ENCODE measurements at regions not wholly inside any gene's neighbourhood (a gene's known extent, or its start where the extent isn't known, plus 50 kb on each side); places are given as distances from the start of the nearest gene placed in this dataset.
"Not testable (repeated sequence)": the region's sequence is repeated elsewhere in the genome, so short reads cannot be mapped to it uniquely, and the experiment has no call there.

GRCh38 chr2:82137441-82137840 lies 1832.9 kb upstream of the LRRTM1 start:
- DNase-seq: no peak

DNA sequence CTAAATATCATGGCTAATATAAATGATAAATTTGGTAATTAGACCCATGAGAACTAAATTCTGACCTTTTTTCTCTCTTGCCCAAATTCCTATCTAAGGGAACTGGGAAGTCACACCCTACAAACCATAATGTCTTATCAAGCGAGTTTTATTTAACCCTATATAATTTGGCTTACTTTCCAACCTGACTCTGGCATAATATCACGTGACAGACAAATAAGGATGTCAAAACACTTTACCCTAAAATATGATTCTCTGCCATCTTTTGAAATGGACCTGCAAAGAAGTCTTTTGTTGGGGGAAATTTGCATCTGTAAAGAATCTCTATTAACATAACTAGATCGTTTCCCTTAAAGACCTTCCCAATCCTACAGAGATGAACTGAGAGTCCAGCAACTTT lies 1823.5 kb upstream of the LRRTM1 start:
- no peak for DNase-seq

DNA sequence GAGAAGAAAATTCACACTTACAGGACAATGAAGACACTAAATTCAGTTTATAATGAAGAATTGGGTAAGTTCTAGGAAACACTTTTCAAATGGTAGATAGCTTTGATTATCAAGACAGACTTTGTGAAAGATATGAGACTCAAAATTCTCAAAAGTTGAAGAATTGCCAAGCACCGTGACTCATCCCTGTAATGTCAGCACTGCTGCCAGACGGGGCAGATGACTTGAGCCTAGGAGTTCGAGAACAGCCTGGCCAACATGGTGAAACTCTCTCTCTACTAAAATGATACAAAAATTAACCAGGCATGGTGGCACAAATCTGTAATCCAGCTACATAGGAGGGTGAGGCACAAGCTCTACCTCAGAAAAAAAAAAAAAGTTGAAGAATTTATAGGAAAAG lies 1820.1 kb upstream of the LRRTM1 start:
- no peak for DNase-seq

- DNase-seq: no peak
Measured at GRCh38 chr2:82120654-82121053, 1816.1 kb upstream of the LRRTM1 start.

GRCh38 chr2:82120115-82120514 lies 1815.6 kb upstream of the LRRTM1 start:
- no peak for DNase-seq

GRCh38 chr2:82109418-82109817 lies 1804.9 kb upstream of the LRRTM1 start:
- no peak for DNase-seq

- DNase-seq: no peak
Measured at GRCh38 chr2:82098617-82099016, 1794.1 kb upstream of the LRRTM1 start.

DNA sequence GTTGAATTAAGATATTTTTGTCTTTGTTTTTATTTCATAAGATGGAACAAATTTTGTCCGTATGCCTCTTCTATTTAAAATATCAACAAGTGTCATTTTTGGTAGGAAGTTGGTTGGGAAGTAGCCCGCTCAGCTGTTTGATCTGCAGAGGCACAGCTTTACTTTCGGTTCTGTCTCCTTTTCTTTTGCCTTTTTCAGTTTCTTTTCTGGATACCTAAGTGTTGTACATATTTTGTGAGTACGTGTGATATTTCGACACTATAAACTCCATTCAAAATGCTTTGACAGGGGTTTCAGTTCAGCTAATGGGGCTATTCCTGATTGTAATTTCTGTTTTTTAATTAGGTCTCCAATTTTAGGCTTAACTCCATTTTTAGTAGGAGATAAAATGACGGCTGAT lies 1785.0 kb upstream of the LRRTM1 start:
- no peak for DNase-seq

- DNase-seq: no peak
Measured at GRCh38 chr2:82084679-82085392, 1780.3 kb upstream of the LRRTM1 start.

GRCh38 chr2:82075875-82076274 lies 1771.3 kb upstream of the LRRTM1 start:
- DNase-seq: no peak

- no peak for DNase-seq
Measured at GRCh38 chr2:82062463-82062862, 1757.9 kb upstream of the LRRTM1 start.

- no peak for DNase-seq
Measured at GRCh38 chr2:82055846-82056245, 1751.3 kb upstream of the LRRTM1 start.

GRCh38 chr2:82043867-82044266 lies 1739.3 kb upstream of the LRRTM1 start:
- DNase-seq: no peak

DNA sequence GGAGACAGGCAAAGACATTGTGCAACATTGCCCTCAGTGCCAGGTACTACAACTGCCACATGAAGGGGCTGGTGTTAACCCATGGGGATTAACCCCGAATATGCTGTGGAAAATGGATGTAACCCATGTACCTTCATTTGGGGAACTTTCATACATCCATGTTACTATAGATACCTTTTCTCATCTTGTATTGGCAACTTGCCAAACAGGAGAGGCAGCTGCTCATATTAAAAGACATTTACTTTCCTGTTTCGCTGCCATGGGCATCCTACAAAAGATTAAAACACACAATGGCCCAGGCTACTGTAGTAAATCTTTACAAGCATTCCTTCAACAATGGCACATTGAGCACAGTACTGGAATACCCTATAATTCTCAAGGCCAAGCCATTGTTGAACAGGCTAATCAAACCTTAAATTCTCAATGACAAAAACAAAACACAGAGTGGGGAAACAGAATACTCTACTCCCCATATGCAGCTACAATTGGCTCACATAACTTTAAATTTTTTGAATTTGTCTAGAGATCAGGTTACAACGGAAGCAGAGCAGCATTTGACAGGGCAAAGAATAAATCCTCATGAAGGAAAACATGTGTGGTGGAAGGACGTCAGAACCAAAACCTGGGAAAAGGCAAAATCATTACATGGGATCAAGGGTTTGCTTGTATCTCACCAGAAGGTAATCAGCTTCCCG lies 1723.5 kb upstream of the LRRTM1 start:
- no peak for DNase-seq

GRCh38 chr2:82023710-82024109 lies 1719.2 kb upstream of the LRRTM1 start:
- DNase-seq: no peak

DNA sequence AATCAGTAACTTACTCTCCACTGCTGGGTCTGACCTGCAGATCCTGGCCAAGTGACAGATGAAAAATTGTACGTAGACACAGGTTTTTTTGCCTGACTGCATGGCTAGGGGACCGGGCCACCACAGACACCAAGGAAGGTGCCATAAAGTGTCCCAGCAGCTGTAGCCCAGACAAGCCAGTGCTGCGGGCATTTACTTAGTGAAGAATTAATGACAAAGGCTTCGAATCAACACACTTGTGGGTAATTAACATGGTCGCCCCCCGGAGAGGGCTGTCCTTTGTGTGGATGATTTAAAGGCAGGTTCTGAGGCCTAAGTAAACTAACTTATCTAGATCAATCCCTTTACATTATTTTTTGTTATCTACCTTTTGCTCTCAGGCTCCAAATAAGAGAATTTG lies 1709.1 kb upstream of the LRRTM1 start:
- no peak for DNase-seq

GRCh38 chr2:82007071-82007664 lies 1702.6 kb upstream of the LRRTM1 start:
- no peak for DNase-seq

- not testable (repeated sequence) for DNase-seq
Measured at GRCh38 chr2:82005889-82006288, 1701.3 kb upstream of the LRRTM1 start.

- DNase-seq: no peak
Measured at GRCh38 chr2:82001614-82002013, 1697.1 kb upstream of the LRRTM1 start.

DNA sequence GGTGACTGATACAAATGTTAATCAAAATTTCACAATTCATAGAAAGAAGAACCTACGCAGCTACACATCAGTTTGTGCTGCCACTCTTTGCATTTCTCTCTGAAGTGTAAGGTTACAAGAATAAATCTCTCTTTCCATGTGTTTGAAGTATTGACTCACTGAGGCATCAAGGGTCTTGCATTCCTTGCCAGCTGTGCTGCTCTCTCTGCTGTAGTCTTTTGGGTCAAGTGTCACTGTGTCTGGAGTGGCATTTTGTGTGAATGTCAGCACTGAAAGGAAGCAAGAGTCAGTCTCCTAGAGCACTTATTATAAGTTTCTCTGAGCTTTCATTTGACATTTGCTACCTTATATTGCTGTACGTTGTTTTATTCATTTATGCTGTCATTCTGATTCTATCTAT lies 1696.1 kb upstream of the LRRTM1 start:
- DNase-seq: no peak

DNA sequence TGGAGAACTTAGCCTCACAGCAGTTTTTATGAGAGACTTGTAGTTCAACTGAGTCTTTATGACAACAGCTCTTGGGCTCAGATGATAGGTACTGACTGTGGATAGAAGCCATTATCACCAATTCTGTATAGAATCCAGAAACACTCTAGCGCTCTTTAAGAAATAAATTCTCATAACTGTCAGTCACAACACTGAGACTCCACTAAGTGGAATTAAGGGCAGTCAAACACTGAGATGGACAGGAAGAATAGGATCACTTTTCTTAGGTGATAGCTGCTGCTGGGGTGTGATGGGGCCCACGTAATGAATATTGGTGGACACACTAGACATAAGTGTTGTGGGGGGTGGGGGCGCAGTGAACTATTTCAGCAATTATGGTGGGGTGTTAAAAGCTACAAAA lies 1691.8 kb upstream of the LRRTM1 start:
- no peak for DNase-seq

DNA sequence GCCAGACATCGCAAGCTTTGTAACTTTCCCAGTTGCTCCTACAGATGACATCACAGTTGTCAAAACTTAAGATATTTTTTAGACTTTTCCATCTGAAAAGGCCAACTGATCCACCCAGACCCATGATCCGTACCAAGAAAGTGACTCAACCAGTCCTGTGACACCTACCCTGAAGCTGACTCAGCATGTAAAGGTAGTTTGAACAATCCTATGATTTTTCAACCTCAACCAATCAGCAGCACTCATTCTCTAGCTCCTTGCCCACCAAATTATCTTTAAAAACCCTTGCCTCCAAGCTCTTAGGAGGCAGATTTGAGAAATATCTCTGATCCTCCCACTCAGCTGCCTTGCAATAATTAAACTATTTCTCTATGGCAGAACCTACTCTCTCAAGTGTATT lies 1686.7 kb upstream of the LRRTM1 start:
- DNase-seq: no peak

DNA sequence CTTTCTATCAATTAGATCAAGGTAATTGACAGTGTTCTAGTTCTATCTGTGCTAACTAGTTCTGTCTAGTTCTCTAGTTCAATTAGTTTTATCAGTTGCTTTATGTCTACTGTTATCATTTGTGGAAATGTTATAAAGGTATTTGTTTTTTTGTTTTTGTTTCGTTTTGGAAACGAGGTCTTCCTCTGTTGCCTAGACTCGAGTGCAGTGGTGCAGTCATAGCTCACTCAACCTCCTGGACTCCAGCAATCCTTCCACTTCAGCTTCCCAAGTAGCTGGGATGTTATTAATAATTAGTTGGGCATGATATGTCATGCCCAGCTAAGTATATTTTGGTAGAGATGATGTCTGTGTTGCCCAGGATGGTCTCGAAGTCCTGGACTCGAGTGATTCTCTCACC lies 1682.8 kb upstream of the LRRTM1 start:
- DNase-seq: no peak

GRCh38 chr2:81984969-81985637 lies 1680.6 kb upstream of the LRRTM1 start:
- no peak for DNase-seq

All from activated naive CD4-positive, alpha-beta T cell treated with Interleukin-2 at 50 U/mL for 16 hours (primary cell).